GM19025 (cell line): ENCODE measurements at regions not wholly inside any gene's neighbourhood (a gene's known extent, or its start where the extent isn't known, plus 50 kb on each side); places are given as distances from the start of the nearest gene placed in this dataset.
"Not testable (repeated sequence)": the region's sequence is repeated elsewhere in the genome, so short reads cannot be mapped to it uniquely, and the experiment has no call there.

Experiments
- ATAC-seq: cut with Tn5 transposase; IDR thresholded peaks from one replicate; pipeline ENCODE4 v1.9.1; 2021; ENCODE audit warnings: mild to moderate bottlenecking, low read depth, moderate library complexity; ENCODE audit not compliant: unreplicated experiment

GRCh38 chr12:67025543-67026114 is 243.5 kb upstream of the CAND1 start:
- ATAC-seq = no peak

- ATAC-seq = no peak
These were observed 242.5 kb upstream of the CAND1 start for GRCh38 chr12:67026487-67027246.

DNA sequence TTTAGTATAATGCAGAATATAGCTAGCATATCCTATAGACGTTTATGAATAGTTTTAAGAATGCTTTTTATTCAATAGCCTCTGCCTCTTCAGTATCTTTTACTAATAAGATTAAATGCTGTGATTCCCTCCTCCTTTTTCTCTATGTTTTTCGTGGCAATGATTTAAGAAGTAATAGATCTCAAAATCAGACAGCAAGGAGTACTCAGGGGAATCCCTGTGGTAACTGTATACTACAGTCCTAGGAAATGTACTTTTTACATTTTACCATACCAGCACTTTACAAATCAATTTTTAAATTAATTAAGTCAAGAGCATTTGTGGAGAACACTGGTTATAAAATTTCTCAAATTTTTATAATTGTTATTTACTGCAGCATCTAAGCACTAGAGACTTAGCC is 240.6 kb upstream of the CAND1 start:
- no peak for ATAC-seq

- ATAC-seq = no peak
These were observed 234.9 kb upstream of the CAND1 start for GRCh38 chr12:67034110-67034879.

DNA sequence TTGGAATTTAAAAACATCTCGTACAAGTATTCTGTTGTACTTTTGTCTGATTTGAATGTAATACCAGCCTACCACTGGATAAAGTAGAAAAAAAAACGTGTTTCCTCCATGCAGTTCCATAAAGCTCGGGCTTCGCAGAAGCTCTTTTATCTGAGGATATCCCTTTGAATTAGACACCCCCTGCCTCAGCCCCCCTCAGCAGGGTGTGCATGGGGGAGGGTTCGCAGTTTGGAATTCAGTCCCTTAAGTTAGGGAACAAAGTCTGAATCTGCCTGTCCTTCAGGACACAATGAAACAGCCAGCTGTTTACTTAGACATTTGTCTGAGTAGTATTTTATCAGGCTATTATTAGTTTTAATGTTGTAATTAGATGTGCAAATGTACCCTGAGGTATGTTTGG is 234.0 kb upstream of the CAND1 start:
- ATAC-seq = no peak

GRCh38 chr12:67038486-67038885 is 230.7 kb upstream of the CAND1 start:
- no peak for ATAC-seq

- no peak for ATAC-seq
These were observed 228.9 kb upstream of the CAND1 start for GRCh38 chr12:67039995-67040860.

- no peak for ATAC-seq
These were observed 228.4 kb upstream of the CAND1 start for GRCh38 chr12:67040861-67041137.

- ATAC-seq = no peak
These were observed 226.4 kb upstream of the CAND1 start for GRCh38 chr12:67042697-67043131.

- ATAC-seq = no peak
These were observed 225.4 kb upstream of the CAND1 start for GRCh38 chr12:67043771-67044170.

DNA sequence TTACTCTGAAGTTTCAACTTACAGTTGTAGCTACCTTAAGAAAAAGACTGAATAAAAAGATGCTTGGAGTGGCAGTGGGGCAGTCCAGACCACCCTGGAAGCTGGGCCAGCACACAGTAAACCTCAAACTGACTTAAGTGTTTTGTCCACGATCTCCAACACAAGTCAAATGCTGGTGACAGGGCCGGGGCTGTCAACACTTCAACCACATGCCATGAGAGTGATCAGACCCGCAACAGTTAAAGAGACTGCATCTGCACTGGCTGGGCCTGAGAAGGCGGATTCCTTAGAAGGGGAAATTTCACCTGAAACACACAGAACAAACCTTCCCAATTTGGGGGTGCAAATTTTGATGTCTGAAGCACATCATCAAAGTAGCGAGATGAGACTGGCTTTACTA is 223.5 kb upstream of the CAND1 start:
- ATAC-seq = no peak

DNA sequence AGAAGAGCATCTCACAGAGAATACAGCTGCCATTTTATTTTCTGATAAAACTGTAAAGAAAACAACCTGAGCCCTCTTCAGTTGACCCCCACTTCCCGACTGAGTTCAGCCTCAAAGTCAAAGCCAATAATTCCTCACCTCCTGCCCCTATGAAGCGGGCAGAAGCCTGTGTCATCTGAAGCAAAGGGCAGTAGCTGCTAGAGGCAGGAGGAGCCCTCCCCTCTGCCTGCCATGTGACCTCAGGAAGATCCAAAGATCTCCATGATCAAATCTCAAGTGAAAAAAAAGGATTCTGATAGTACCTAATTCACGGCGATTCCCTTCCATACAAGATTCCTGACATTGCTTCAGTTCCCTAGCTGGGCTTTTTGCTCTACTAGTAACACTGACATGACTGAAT is 223.1 kb upstream of the CAND1 start:
- no peak for ATAC-seq

- no peak for ATAC-seq
These were observed 221.5 kb upstream of the CAND1 start for GRCh38 chr12:67047634-67048033.

GRCh38 chr12:67048371-67048770 is 220.8 kb upstream of the CAND1 start:
- ATAC-seq = no peak

GRCh38 chr12:67049199-67049598 is 220.0 kb upstream of the CAND1 start:
- ATAC-seq = not testable (repeated sequence)

DNA sequence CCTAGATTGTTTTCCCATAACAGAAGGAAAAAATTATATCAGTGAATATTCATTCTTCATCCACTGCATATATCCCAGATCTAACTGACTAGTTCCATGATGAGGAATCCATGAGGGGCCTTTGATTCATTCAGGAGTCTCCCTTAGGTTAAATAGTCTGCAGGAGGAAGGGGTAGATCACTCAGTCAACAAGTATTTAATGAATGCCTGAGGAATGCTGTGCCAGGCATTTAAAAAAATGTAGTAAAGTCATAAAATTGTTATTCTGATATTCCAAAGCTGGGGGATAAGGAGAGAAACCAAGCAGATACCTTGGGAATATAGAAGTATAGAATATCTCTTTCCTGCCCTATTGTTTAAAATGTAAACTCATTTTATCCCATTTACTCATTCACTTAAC is 216.2 kb upstream of the CAND1 start:
- no peak for ATAC-seq

DNA sequence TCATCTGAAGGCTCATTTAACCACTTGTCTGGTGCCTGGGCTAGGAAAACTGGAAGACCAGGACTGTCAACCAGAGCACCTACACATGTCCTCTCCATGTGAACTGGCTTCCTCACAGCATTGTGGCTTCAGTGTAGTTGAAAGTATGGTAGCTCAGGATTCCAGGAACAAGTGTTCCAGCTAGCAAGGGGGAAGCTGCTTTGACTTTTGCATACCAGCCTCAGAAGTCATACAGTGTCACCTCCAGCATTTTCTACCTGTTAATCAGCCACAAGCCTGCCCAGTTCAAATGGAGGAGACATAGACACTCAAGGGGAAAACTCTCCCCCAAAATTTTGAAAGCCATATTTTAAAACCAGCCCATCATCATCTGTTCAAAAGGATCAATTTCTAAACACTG is 212.8 kb upstream of the CAND1 start:
- no peak for ATAC-seq

DNA sequence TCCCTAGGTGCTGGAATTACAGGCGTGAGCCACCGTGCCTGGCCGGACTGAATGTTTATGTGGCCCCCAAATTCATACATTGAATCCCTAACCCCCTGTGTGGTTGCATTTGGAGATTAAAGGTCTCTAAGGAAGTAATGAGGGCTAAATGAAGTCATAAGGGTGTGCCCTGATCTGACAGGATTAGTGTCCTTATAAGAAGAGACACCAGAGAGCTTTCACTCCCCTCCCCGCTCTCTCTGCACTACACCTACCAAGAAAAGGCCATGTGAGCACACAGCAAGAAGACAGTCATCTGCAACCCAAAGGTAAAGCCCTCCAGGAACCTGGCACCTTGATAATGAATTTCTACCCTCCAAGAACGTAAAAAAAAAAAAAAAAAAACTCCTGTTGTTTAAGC is 212.1 kb upstream of the CAND1 start:
- ATAC-seq = no peak

GRCh38 chr12:67062193-67062592 is 207.0 kb upstream of the CAND1 start:
- no peak for ATAC-seq

DNA sequence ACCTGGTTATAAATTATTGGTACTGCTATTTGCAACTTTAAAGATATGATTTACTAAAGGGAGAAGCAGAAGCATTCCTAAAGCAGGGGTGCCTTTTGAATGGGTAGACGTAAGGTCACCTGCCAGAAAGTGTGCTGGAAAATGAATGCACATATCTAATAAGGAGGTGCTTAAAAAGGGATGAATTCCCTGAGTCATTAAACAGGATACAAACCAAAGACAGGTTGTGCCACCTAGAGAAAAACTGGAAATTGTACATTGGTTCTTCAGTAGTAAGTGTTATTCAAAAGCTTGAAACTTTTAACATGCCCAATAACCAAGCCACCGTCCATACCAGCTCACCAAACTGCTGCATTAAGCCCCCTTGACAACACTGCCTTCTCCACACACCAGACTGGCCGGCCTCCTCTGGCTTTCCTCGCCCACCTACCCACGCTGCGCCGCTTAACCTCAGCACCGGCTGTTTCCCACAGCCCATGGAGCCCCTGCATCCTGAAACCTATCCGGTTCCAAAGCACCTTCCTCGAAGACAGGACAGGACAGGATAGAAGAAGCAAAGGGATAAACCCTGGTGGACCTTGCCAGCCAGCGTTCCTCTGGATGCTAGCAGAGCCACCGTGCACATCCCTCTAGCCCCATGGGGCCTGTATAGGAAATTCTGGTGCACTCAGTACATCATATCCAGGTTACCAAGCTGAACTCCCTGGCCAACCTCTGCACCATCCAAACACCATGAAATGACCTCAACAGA is 201.5 kb upstream of the CAND1 start:
- no peak for ATAC-seq
